Skin of body (tissue), 2 donors: ENCODE measurements at regions not wholly inside any gene's neighbourhood (a gene's known extent, or its start where the extent isn't known, plus 50 kb on each side); places are given as distances from the start of the nearest gene placed in this dataset. TPM values are rescaled to one million over a fixed set of nuclear protein-coding genes. Genes with fewer than 3 reads are reported as not detected.

ENCODE experiments used
- DNase-seq: peaks from one replicate; lab custom pipeline; 2025; lab: John Stamatoyannopoulos, UW
- small RNA-seq: library from RNA; depleted of rRNA; stranded (forward); fragments of <200 nt; gene quantifications from one replicate; pipeline ENCODE3, GENCODE V24; 2014; ENCODE audit warnings: low replicate concordance

DNA sequence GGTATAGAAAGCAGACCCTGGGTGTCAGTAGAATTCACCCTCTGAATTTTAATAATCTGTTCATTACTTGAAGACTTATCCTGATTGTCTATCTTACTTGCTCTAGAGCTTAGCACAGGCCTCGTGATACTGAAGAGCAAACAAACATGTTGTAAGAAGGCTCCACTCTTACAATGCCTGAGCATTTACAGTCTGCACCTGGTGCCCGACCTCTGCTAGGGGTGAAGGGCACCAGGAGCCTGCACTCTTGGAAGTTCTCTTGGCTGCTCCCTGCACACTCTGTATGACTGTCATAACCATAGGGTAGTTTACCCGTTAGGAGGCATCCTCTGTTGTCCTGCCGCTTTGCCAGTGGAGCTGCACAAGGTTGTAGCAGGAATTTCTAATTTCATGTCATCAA lies 91.3 kb upstream of the NPY start:
- DNase-seq: no peak

DNA sequence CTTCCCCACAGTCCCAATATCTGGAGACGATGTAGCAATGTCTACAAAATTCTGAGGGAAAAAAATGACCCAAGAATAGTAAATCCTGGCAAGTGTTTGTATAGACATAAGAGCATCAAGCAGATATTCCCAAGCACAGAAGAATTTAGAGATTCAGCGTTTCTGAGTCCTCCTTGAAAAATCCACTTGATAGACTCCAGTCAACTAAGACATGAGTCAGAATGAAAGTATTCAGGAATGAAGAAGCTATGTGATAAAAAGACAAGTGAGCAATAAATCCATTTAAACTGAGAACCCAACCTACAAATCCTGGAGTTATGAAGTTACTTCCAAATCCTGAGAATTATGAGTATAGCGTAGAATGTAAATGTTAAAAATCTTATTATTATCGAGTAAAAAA lies 86.1 kb upstream of the NPY start:
- no peak for DNase-seq

DNA sequence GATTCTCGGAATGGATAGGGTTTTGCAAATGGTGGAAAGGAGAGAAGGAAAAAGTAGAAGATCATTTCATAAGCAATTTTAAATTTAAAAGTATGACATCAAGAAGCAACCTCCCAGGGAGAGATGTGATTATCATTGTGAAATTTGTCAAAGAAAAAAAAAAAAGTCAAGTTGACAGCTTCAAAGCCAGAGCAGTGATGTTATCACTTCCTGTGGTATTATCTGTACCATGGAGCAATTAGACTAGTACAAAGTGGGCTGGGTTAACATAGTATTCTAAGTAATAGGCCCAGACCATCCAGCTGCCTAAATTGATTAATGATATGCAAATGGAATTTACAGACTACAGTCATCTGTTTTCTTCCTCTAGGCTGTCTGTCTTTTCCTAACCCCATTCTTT lies 84.0 kb upstream of the NPY start:
- no peak for DNase-seq

DNA sequence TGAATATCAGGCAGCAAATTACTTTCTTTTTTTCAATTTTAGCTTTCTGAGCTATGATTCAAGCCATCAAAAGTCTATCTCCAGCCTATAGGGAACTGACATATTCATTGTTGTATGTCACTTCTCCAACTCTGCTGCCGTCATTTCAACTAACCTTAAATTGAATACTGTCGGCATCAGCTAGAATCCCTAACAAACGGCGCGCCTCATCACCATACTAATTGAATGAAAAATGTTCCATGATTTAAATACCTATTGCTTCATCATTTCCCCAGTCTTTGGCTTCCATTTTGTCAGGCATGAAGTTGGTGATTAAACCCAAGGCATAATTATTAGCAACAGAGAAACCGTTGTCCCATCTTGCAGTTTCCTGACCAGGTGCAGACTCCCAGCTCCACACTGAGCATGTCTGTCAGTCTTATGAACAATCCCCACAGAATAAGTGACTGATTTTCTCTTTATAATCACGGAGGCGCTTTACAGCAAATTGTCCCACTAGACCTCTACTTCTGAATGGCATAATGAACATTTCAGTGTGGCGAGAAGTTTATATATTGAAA lies 83.5 kb upstream of the NPY start:
- DNase-seq: no peak

DNA sequence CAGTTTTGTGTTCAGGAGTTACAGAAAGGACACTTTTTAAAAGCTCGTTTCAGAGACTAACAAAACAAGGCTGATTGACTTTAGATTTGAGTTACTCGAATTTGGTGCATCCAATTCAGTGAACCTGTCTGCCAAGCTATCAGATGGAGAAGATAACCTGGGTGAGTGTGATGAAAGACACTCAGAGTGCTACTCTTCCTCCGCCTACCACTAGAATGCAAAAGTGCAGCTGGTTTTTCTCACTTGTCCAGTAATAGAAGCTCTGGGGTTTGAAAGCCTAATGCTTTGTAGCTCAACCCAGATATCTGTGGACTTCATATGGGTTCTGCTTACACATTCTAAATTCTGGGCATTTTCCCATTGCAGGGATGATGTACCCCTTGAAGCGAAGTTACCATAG lies 82.8 kb upstream of the NPY start:
- no peak for DNase-seq

DNA sequence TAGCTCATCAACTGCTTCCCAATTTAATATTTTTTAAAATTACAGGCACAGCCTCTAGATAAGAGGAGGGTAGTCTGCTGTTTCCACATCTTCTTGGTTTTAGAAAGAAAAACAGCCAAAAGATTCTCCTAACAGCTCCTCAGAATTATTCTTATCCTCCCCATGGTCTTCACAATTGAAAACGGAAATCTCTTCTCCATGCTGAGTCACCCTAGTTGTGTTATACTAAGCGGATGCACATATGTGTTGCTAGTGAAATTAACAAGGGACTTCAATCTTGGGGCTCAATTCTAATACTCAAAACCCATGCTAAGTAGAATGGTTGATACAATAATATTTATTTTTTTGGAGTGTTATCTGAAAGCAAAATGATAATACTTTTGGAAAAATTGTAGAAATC lies 71.9 kb upstream of the NPY start:
- no peak for DNase-seq

DNA sequence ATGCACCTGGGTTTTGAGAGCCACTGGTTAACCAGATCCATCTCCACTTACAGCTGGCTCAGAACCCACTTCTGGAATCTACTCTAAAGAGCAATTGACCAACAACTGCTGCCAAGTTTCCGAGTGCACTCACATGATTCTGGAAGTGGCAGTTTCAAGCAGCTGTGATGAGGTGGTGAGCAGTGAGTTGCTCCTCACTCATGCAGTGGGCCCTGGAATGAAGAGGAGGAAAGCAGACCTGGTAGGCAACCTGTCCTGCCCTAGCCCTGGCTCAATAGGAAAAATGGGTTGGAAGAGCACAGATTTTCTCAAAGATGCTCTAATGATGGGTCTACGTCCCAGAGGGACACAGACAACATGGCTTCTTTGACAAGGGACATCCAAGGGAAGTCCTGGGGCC lies 70.7 kb upstream of the NPY start:
- DNase-seq: no peak

DNA sequence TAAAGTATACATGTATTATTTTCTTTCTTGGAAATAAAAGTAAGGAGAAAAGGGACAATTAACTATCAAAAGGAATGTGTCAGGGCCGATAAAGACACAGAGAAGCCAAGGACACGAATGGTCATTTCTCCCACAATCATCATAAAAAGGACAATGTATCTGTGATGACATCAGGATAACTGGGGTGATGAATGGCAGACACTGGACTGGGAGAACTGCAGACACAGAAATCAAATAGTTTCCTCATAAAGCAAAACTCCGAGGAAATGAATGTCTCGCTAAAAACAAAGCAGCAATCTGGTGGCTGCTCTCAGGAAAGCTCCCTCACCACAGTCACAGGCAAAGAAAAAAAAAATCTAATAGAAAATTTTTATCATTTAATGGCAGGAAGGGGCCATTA lies 69.3 kb upstream of the NPY start:
- DNase-seq: no peak

DNA sequence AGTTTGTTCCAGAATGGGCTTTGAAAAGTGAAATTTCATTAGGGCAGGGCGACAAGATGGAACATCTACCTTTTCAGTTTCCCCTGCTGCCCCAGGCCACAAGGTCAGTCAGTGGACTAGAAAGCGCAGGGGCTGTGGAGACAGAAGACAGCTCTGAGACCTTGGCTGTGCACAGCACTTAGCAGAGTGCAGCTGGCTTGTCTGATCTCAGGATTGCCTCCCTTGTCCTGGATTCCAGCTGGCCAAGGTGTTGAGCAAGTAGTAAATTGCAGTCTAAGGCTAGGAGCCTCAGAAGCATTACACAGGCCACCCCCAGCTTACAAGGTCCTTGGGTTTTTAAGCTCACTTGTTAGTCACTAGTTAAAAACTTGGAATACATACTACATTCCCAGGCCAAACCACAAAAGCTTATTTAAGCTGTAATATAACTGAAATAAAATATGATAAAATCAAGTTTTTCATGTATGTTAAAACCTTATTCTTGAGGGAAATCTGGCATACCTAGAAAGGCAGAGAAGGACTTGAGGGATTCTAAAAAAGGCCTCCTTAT lies 67.3 kb upstream of the NPY start:
- no peak for DNase-seq

DNA sequence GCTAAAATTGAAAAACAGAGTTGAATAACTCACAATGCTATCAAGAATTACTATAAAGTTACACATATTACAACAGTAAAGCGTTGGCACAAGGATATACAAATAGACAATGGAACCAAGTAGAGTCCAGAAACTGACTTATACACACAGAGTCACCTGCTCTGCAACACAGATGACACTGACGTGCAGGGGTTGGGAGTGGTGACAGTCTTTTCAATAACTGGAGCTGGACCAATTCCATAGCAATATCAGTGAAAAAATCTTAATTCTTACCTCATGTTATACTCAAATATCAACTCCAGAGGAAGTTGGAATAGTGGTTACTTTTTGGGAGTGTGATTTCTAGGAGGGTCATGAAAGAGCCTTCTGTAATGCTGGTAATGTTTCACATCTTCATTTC lies 62.5 kb upstream of the NPY start:
- DNase-seq: no peak

DNA sequence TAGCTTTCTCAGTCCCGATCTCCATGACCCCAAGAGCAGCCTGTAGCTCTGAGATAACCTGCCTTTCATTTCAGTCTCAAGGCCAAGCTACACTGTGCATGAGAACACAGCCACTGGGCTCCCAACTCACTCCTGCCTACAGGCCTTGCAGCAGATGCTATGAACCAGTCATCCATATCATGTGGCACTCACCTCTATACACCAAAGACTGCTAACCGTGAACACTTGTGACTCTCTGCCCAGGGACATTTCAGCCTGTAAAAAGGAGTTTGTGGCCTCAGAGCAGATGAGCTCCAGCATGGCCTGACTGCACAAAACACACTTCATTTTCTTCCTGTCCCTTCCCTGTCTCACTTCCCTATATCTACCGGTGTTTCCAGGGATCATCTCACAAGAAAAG lies 56.9 kb upstream of the NPY start:
- no peak for DNase-seq

DNA sequence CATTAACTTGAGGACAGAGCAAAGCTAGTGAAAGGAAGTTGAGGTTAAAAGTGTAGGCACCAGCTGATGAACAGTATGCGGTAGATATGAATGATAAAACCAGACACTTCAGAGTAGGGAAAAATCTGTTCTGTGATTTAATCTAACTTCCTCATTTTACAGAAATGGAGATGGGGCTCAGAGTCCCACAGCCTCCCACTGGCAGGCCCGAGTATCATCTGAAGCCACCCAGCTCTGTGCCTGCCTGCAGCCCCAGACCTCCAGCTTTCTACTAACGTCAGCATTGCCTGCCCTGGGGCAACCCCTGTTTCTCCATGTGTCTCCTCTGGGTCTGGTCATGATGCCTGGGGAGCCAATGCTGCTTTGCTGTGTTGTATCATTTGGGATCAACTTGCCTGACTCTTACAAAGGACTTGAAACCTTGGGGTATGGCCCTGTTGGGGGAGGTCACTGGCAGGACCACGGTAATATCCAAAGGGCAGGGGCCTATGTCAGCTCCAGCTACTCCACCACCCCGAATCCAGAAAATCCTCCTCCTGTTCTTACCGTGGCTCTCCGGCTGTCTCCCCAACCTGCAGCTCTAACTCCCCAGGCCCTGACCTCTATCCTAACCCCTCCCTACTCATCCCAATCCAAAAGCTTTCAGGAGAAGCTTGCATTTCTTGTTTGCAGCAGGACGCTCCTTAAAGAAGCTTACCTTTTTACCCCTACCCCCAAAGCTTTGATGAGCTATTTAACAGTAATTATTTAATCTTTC lies 56.2 kb upstream of the NPY start:
- DNase-seq: no peak

DNA sequence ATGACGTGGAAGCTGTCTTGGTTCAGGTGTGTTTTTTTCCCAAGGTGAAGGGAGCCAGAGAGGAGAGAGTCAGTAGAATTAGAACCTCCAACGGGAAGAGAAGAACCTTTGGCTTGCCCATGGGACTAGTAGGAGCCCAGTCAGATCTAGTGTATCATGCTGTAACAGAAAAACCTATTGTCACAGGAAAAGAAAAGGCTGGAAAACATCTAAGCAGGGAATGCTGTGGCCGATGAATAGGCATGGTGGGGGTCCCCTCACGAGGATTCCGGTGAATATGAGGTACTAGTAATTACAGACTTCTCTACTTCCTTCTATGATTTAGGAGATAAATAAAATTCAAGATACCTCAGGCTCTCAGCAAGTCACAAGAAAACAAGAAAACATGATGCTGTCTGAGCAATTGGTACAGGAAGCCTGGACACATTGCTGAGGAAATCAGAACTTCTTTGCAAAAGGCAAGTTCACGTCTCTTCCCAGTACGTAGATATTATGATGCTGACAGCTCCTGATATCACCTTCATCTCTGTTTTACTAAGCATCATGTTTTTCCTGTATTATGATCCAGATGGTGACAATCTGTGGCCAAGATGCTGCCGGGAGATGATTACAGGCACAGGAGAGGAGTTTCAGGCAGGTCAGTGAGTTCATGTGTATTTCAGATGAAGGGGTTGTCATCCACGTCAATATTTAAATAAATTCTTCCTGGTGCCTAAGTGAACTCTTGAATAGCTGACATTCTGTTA lies 54.3 kb upstream of the NPY start:
- no peak for DNase-seq

DNA sequence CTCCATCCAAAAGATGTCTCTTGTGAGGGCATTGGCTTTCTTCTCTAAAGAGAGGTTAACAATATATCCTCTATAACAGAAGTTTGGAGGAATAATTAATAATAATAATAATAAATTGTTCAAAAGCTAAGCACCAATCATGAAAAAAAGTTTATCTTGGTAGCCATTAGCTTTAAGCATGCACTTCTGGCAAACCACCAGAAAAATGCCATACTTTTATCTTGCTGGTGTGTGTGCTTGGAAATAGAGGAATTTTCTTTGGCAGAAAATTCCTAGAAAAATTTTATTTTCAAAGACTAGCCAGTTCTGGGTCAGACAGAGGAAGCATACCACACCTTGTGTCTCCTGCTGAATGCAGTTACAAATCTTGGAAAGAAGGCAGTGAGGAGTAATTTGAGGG lies 52.5 kb upstream of the NPY start:
- no peak for DNase-seq

DNA sequence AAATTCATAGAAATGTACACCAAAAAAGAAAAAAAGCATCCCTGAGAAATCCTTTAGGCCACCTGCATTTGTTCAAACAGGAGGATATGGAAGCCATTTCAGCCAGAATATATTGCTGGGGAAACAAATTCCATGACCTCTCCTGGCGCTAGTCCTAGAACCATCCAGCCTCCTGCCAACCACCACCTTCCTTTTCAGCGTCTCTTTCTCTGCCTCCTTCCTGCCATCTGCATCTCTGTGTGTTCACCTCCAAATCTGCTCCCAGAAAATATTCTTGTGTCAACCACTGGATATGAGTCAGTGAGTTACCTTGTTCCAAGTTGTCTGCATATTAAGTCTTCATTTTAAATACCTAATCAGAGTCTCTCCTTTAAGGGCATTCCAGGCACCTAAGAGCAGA lies 50.6 kb upstream of the NPY start:
- DNase-seq: no peak

Small RNA genes lying in the stretch of these regions (small RNA-seq; reads per million reads assigned to genes)
- gene RNA5SP228: not detected
